ENCODE measurements at regions not wholly inside any gene's neighbourhood (a gene's known extent, or its start where the extent isn't known, plus 50 kb on each side); places are given as distances from the start of the nearest gene placed in this dataset.
A peak's percentile ranks its signal among the peaks of the same experiment; 100 is the strongest.

GRCh38 chr3:151639418-151639740 lies 94.3 kb upstream of the AADACL2 start:
- TF ChIP-seq, protein P1, sequence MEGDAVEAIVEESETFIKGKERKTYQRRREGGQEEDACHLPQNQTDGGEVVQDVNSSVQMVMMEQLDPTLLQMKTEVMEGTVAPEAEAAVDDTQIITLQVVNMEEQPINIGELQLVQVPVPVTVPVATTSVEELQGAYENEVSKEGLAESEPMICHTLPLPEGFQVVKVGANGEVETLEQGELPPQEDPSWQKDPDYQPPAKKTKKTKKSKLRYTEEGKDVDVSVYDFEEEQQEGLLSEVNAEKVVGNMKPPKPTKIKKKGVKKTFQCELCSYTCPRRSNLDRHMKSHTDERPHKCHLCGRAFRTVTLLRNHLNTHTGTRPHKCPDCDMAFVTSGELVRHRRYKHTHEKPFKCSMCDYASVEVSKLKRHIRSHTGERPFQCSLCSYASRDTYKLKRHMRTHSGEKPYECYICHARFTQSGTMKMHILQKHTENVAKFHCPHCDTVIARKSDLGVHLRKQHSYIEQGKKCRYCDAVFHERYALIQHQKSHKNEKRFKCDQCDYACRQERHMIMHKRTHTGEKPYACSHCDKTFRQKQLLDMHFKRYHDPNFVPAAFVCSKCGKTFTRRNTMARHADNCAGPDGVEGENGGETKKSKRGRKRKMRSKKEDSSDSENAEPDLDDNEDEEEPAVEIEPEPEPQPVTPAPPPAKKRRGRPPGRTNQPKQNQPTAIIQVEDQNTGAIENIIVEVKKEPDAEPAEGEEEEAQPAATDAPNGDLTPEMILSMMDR (IDR thresholded peaks at IDR 0.05): no peak
- Histone ChIP-seq H3K4me3 (no peak overlapping the region), H3K9me3 (no peaks in the 10 kb centered on the region), H3K27ac (no peak overlapping the region), H3K36me3 (no peaks in the 10 kb centered on the region), H3K27me3 (no peaks in the 10 kb centered on the region), H3K4me1 (no peaks in the 10 kb centered on the region)
- intact Hi-C loops (cut with DNase I): no loop called here
- no peak for DNase-seq
- ATAC-seq: no peak

DNA sequence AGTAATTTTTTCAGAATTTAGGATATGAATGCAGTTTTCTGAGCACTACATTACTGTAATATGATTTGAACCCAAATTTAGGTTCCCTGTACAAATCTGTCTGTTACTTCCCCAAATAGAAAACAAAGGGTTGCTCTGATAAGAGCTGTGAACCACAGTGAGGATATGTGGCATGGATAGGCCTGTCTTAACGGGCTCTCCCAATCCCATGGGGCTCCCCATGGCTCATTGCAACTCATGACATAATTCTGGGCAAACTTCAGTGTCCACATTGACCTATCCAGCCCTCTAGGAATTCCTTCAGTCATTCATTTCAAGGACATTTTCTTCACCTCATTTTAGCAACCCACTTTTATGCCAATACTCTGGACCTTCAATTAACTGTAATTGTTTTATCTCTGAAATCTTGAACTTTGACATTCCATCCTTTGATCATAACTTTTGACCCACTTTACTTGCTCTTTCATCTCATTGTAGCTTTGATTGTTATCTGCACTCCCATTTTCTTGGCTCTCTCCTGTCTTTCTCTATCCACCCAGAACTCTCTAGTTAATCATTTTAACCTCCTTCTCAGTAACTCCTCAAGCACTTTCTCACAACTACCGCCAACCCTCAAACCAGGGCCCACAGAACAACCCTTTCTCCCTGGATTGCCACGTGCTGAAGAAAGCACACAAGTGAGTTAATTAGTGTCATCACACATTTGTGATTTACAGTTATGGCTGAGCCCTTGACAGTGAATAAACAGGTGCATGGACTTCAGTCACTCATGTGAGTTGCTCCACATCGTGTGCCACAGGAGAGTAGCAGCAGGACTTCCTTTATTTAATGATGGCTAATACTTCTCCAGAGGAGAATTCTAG lies 94.9 kb upstream of the AADACL2 start:
- TF ChIP-seq, protein P1 (IDR thresholded peaks at IDR 0.05): no peak
- no peak for DNase-seq
- no peaks in the 10 kb centered on the region for H3K4me1 ChIP-seq
- no peaks in the 10 kb centered on the region for H3K9me3 ChIP-seq
- H3K27ac ChIP-seq: no peak overlapping the region
- no peaks in the 10 kb centered on the region for H3K27me3 ChIP-seq
- intact Hi-C loops (cut with DNase I): no loop called here
- H3K4me3 ChIP-seq: no peak overlapping the region
- no peak for ATAC-seq
- no peaks in the 10 kb centered on the region for H3K36me3 ChIP-seq

- no peaks in the 10 kb centered on the region for H3K27me3 ChIP-seq
- intact Hi-C loops (cut with DNase I): no loop called here
- no peak overlapping the region for H3K4me3 ChIP-seq
- no peaks in the 10 kb centered on the region for H3K36me3 ChIP-seq
- TF ChIP-seq, protein P1 (IDR thresholded peaks at IDR 0.05): no peak
- no peaks in the 10 kb centered on the region for H3K9me3 ChIP-seq
- ATAC-seq: no peak
- H3K4me1 ChIP-seq: no peaks in the 10 kb centered on the region
- no peak overlapping the region for H3K27ac ChIP-seq
- DNase-seq: no peak
Observed at GRCh38 chr3:151635905-151636304, 97.8 kb upstream of the AADACL2 start.

GRCh38 chr3:151631946-151632345 lies 101.8 kb upstream of the AADACL2 start:
- TF ChIP-seq, protein P1 (IDR thresholded peaks at IDR 0.05): no peak
- intact Hi-C loops (cut with DNase I): no loop called here
- ATAC-seq (no peak), DNase-seq (no peak)
- no peak overlapping the region for H3K27ac ChIP-seq
- H3K27me3 ChIP-seq: no peaks in the 10 kb centered on the region
- no peak overlapping the region for H3K4me3 ChIP-seq
- H3K9me3 ChIP-seq: no peaks in the 10 kb centered on the region
- H3K36me3 ChIP-seq: no peaks in the 10 kb centered on the region
- H3K4me1 ChIP-seq: no peaks in the 10 kb centered on the region

DNA sequence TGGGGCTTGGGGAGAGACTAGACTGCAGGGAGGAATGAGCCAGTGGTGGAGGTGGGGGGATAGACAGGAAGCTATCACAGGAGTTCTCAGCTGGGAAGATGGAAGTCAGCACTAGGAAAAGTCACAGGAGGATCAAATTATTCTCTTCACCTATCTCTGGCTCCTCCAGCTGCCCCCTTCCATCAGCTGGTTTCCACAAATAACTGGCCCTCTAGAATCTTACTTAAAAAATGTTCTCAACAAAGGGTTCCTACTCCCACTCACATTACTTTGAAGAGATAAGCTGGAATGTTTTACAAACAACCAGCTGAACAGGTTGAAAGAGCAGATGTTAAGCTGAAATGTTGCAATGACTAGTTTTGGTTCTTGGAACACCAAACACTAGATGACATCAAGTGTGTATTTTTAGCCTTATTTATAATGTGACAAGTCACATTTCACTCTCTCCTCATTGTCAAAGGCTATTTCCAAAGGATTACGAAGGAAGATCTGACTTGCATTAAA lies 102.7 kb upstream of the AADACL2 start:
- H3K36me3 ChIP-seq: no peaks in the 10 kb centered on the region
- H3K4me3 ChIP-seq: no peak overlapping the region
- DNase-seq: no peak
- H3K4me1 ChIP-seq: no peaks in the 10 kb centered on the region
- TF ChIP-seq, protein P1 (IDR thresholded peaks at IDR 0.05): no peak
- H3K27ac ChIP-seq: peak overlapping the region; percentile 52
- H3K9me3 ChIP-seq: no peaks in the 10 kb centered on the region
- intact Hi-C loops (cut with DNase I): no loop called here
- H3K27me3 ChIP-seq: no peaks in the 10 kb centered on the region
- ATAC-seq: peak; percentile 78

Data from upper lobe of right lung (tissue), 1 donor.